Stimulated activated CD8-positive, alpha-beta memory T cell treated with anti-CD3 and anti-CD28 coated beads, Interleukin-15, amount 100 ng/mL, for 24 hours (primary cell): ENCODE measurements at regions not wholly inside any gene's neighbourhood (a gene's known extent, or its start where the extent isn't known, plus 50 kb on each side); places are given as distances from the start of the nearest gene placed in this dataset.

Experiments
- DNase-seq: peaks from one replicate; pipeline ENCODE4 v3.0.0-alpha.2; 2020; ENCODE audit warnings: low read depth

GRCh38 chr4:111499291-111499690, 646.0 kb upstream of the FAM241A start:
- no peak for DNase-seq

GRCh38 chr4:111499706-111500105, 645.5 kb upstream of the FAM241A start:
- DNase-seq, result no peak

- DNase-seq, result no peak
Observed at GRCh38 chr4:111500858-111501257, 644.4 kb upstream of the FAM241A start.

GRCh38 chr4:111501946-111502345, 643.3 kb upstream of the FAM241A start:
- no peak for DNase-seq

- no peak for DNase-seq
Observed at GRCh38 chr4:111502626-111503025, 642.6 kb upstream of the FAM241A start.

- DNase-seq, result no peak
Observed at GRCh38 chr4:111506706-111507105, 638.5 kb upstream of the FAM241A start.

GRCh38 chr4:111510535-111510934, 634.7 kb upstream of the FAM241A start:
- no peak for DNase-seq

- DNase-seq, result no peak
Observed at GRCh38 chr4:111512081-111512783, 633.0 kb upstream of the FAM241A start.

- no peak for DNase-seq
Observed at GRCh38 chr4:111519683-111520082, 625.6 kb upstream of the FAM241A start.

- DNase-seq, result no peak
Observed at GRCh38 chr4:111530446-111530845, 614.8 kb upstream of the FAM241A start.

- no peak for DNase-seq
Observed at GRCh38 chr4:111535792-111536191, 609.5 kb upstream of the FAM241A start.

- no peak for DNase-seq
Observed at GRCh38 chr4:111537165-111537564, 608.1 kb upstream of the FAM241A start.

- no peak for DNase-seq
Observed at GRCh38 chr4:111537871-111538270, 607.4 kb upstream of the FAM241A start.

- DNase-seq, result no peak
Observed at GRCh38 chr4:111540671-111541070, 604.6 kb upstream of the FAM241A start.

GRCh38 chr4:111542056-111542455, 603.2 kb upstream of the FAM241A start:
- DNase-seq, result no peak

- DNase-seq, result no peak
Observed at GRCh38 chr4:111546881-111547280, 598.4 kb upstream of the FAM241A start.

- no peak for DNase-seq
Observed at GRCh38 chr4:111556141-111556781, 589.0 kb upstream of the FAM241A start.

- DNase-seq, result no peak
Observed at GRCh38 chr4:111556851-111557250, 588.4 kb upstream of the FAM241A start.

GRCh38 chr4:111562826-111563225, 582.4 kb upstream of the FAM241A start:
- no peak for DNase-seq

- DNase-seq, result no peak
Observed at GRCh38 chr4:111572470-111572869, 572.8 kb upstream of the FAM241A start.

- no peak for DNase-seq
Observed at GRCh38 chr4:111573386-111573785, 571.9 kb upstream of the FAM241A start.

GRCh38 chr4:111579767-111580166, 565.5 kb upstream of the FAM241A start:
- no peak for DNase-seq

- no peak for DNase-seq
Observed at GRCh38 chr4:111595456-111595855, 549.8 kb upstream of the FAM241A start.

GRCh38 chr4:111596491-111596890, 548.8 kb upstream of the FAM241A start:
- DNase-seq, result no peak
